Ishikawa (cell line): ENCODE measurements at regions not wholly inside any gene's neighbourhood (a gene's known extent, or its start where the extent isn't known, plus 50 kb on each side); places are given as distances from the start of the nearest gene placed in this dataset.

Source experiments
- EP300 ChIP-seq: IDR thresholded peaks from 2 replicates; pipeline ENCODE4 v1.6.1; 2012; ENCODE audit warnings: borderline replicate concordance
- FOXM1 ChIP-seq: IDR thresholded peaks from 2 replicates; pipeline ENCODE4 v1.6.1; 2012; ENCODE audit warnings: low read depth, borderline replicate concordance
- MAX ChIP-seq: IDR thresholded peaks from 2 replicates; pipeline ENCODE4 v1.6.1; 2012
- RAD21 ChIP-seq: IDR thresholded peaks from 2 replicates; pipeline ENCODE4 v1.6.1; 2012; ENCODE audit warnings: low read depth
- REST ChIP-seq: IDR thresholded peaks from 2 replicates; pipeline ENCODE4 v1.6.1; 2012; ENCODE audit warnings: low read depth, mild to moderate bottlenecking
- TAF1 ChIP-seq: IDR thresholded peaks from 2 replicates; pipeline ENCODE4 v1.6.1; 2012; ENCODE audit warnings: low read depth, mild to moderate bottlenecking
- TEAD4 ChIP-seq: IDR thresholded peaks from 2 replicates; pipeline ENCODE4 v1.6.1; 2012
- ZBTB7A ChIP-seq: IDR thresholded peaks from 2 replicates; pipeline ENCODE4 v1.6.1; 2012; ENCODE audit warnings: low read depth

- TF ChIP-seq ZBTB7A: no peak
- no peak for TF ChIP-seq EP300
- no peak for TF ChIP-seq MAX
- no peak for TF ChIP-seq TEAD4
- no peak for TF ChIP-seq REST
- no peak for TF ChIP-seq TAF1
- no peak for TF ChIP-seq RAD21
- no peak for TF ChIP-seq FOXM1
Measured at GRCh38 chr20:60266177-60266823, 308.1 kb downstream of the CDH26 start.
